ENCODE measurements at regions not wholly inside any gene's neighbourhood (a gene's known extent, or its start where the extent isn't known, plus 50 kb on each side); places are given as distances from the start of the nearest gene placed in this dataset.

- in situ Hi-C loops (cut with HindIII; ENCODE audit: low sequenced_read_pairs), result no loop called here
These were observed 222.4 kb upstream of the FAM83B start for GRCh38 chr6:54624216-54624615.

GRCh38 chr6:54624779-54625178 lies 221.8 kb upstream of the FAM83B start:
- in situ Hi-C loops (cut with HindIII; ENCODE audit: low sequenced_read_pairs), result no loop called here
- no peak for DNase-seq (ENCODE audit: low spot score)

More at GRCh38 chr6:54624216-54624615, 222.4 kb upstream of the FAM83B start:
- no peak for DNase-seq (ENCODE audit: low spot score)

GRCh38 chr6:54629131-54629530 lies 217.4 kb upstream of the FAM83B start:
- no peak for DNase-seq (ENCODE audit: low spot score)
- in situ Hi-C loops (cut with HindIII; ENCODE audit: low sequenced_read_pairs), result no loop called here

GRCh38 chr6:54632984-54633565 lies 213.5 kb upstream of the FAM83B start:
- in situ Hi-C loops (cut with HindIII; ENCODE audit: low sequenced_read_pairs), result no loop called here

GRCh38 chr6:54633601-54634000 lies 213.0 kb upstream of the FAM83B start:
- in situ Hi-C loops (cut with HindIII; ENCODE audit: low sequenced_read_pairs), result no loop called here
- no peak for DNase-seq (ENCODE audit: low spot score)

More at GRCh38 chr6:54632984-54633565, 213.5 kb upstream of the FAM83B start:
- no peak for DNase-seq (ENCODE audit: low spot score)

- DNase-seq (ENCODE audit: low spot score), result no peak
- in situ Hi-C loops (cut with HindIII; ENCODE audit: low sequenced_read_pairs), result no loop called here
These were observed 205.7 kb upstream of the FAM83B start for GRCh38 chr6:54640911-54641310.

- no peak for DNase-seq (ENCODE audit: low spot score)
- in situ Hi-C loops (cut with HindIII; ENCODE audit: low sequenced_read_pairs), result no loop called here
These were observed 200.3 kb upstream of the FAM83B start for GRCh38 chr6:54646069-54646950.

- in situ Hi-C loops (cut with HindIII; ENCODE audit: low sequenced_read_pairs), result no loop called here
- DNase-seq (ENCODE audit: low spot score), result no peak
These were observed 199.5 kb upstream of the FAM83B start for GRCh38 chr6:54646951-54647664.

GRCh38 chr6:54654381-54654780 lies 192.2 kb upstream of the FAM83B start:
- in situ Hi-C loops (cut with HindIII; ENCODE audit: low sequenced_read_pairs), result no loop called here
- DNase-seq (ENCODE audit: low spot score), result no peak

- in situ Hi-C loops (cut with HindIII; ENCODE audit: low sequenced_read_pairs), result no loop called here
These were observed 191.4 kb upstream of the FAM83B start for GRCh38 chr6:54655162-54655561.

GRCh38 chr6:54665278-54665677 lies 181.3 kb upstream of the FAM83B start:
- in situ Hi-C loops (cut with HindIII; ENCODE audit: low sequenced_read_pairs), result no loop called here
- DNase-seq (ENCODE audit: low spot score), result no peak

More at GRCh38 chr6:54655162-54655561, 191.4 kb upstream of the FAM83B start:
- DNase-seq (ENCODE audit: low spot score), result no peak

GRCh38 chr6:54680531-54680930 lies 166.0 kb upstream of the FAM83B start:
- in situ Hi-C loops (cut with HindIII; ENCODE audit: low sequenced_read_pairs), result no loop called here

GRCh38 chr6:54681267-54681666 lies 165.3 kb upstream of the FAM83B start:
- DNase-seq (ENCODE audit: low spot score), result no peak
- in situ Hi-C loops (cut with HindIII; ENCODE audit: low sequenced_read_pairs), result no loop called here

More at GRCh38 chr6:54680531-54680930, 166.0 kb upstream of the FAM83B start:
- no peak for DNase-seq (ENCODE audit: low spot score)

GRCh38 chr6:54681987-54682386 lies 164.6 kb upstream of the FAM83B start:
- DNase-seq (ENCODE audit: low spot score), result no peak
- in situ Hi-C loops (cut with HindIII; ENCODE audit: low sequenced_read_pairs), result no loop called here

- in situ Hi-C loops (cut with HindIII; ENCODE audit: low sequenced_read_pairs), result no loop called here
- DNase-seq (ENCODE audit: low spot score), result no peak
These were observed 157.0 kb upstream of the FAM83B start for GRCh38 chr6:54689620-54690019.

GRCh38 chr6:54690596-54690995 lies 156.0 kb upstream of the FAM83B start:
- no peak for DNase-seq (ENCODE audit: low spot score)
- in situ Hi-C loops (cut with HindIII; ENCODE audit: low sequenced_read_pairs), result no loop called here

GRCh38 chr6:54694928-54695532 lies 151.5 kb upstream of the FAM83B start:
- in situ Hi-C loops (cut with HindIII; ENCODE audit: low sequenced_read_pairs), result no loop called here
- no peak for DNase-seq (ENCODE audit: low spot score)

- in situ Hi-C loops (cut with HindIII; ENCODE audit: low sequenced_read_pairs), result no loop called here
- DNase-seq (ENCODE audit: low spot score), result no peak
These were observed 150.8 kb upstream of the FAM83B start for GRCh38 chr6:54695815-54696214.

GRCh38 chr6:54697424-54697823 lies 149.1 kb upstream of the FAM83B start:
- DNase-seq (ENCODE audit: low spot score), result no peak
- in situ Hi-C loops (cut with HindIII; ENCODE audit: low sequenced_read_pairs), result no loop called here

- no peak for DNase-seq (ENCODE audit: low spot score)
- in situ Hi-C loops (cut with HindIII; ENCODE audit: low sequenced_read_pairs), result no loop called here
These were observed 147.6 kb upstream of the FAM83B start for GRCh38 chr6:54698974-54699373.
